ENCODE measurements at regions not wholly inside any gene's neighbourhood (a gene's known extent, or its start where the extent isn't known, plus 50 kb on each side); places are given as distances from the start of the nearest gene placed in this dataset.
A peak's percentile ranks its signal among the peaks of the same experiment; 100 is the strongest.
"Not testable (repeated sequence)": the region's sequence is repeated elsewhere in the genome, so short reads cannot be mapped to it uniquely, and the experiment has no call there.

DNA sequence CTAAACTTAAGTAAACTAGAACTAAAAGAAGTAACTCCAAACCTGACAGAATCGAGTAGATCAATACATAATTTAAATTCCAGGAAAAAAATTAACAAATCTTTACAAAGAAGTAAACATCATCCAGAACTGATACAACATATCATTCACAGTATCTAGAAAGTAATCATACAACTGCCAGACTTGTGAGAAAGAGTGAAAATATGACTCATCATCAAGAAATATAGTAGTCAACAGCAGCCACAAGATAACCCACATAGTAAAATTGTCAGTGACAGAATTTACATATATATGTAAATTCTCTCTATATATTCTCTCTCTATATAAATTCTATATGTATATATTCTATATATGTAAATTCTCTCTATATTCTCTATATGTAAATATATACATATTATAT is 242.8 kb upstream of the RGS17 start:
- DNase-seq: no peak

DNA sequence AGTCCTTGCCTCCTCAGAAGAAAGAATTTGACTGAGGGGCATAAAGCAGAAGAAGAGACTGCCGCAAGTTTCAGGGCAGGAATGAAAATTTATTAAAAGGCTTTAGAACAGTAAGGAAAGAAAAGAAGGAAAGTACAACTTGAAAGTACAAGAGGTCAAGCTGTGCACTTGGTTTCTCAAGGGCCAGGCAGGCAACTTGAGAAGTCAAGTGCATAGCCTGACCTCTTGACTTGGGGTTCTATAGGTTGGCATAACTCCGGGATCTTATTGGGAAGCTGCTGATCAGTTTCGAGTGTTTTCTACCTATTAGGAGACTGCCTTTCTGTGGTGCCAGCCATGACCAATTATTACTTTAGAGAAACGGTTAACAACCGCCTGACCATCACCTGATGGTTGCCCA is 237.0 kb upstream of the RGS17 start:
- no peak for DNase-seq

DNA sequence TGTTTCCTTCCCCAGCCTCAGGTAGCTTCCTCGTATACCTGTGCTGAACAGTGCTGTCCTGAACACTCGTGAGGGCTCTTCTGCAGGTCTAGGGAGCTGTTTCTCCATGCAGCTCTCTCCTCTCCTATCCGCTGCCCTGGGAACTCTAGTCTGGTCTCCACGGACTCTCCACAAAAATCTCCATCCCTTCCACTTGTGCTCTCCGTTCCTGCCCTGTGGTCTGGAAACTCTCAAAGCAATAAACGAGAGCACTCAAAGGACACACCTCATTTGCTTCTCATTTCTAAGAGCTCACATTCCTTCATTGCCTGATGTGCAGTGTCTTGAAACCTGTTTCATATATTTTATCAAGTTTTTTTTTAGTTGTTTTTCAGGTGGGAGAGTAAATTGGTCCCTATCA is 235.9 kb upstream of the RGS17 start:
- no peak for DNase-seq

DNA sequence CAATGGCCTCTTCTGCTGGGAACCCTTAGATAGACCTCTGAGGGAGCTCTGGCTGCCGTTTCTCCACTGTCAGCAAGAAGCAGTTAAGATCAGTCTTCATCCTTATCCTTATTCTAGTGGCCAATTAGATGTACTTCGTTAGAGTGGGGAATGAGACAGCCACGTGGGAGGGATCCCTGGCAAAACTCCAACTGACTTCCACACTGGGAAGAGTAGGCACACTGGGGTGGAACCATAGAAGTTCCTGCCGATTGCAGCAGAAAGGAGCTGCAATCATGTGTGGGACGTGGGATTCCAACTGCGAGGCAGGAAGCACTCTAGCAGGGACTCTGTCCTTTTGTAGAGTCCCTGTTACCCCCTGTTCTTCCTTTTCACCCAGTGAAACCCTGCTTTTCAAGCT is 226.3 kb upstream of the RGS17 start:
- DNase-seq: no peak

DNA sequence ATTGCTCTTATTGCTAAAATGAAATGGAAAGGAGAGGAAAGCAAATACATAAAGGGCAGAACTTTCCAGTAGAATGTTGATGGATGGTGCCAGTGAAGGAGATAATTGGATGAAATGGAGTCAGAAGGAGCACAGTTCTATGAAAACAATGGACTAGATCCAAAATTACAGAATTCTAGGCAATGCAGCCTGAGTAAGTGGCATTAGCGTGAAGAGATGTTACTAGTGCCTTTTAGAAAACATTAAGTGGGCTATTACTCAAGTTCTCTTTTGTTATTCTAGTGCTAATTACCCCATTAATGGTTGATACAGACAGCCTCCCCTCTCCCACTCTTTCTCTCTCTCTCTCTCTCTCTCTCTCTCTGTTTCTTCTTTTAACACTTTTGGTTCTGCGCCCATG is 209.5 kb upstream of the RGS17 start:
- DNase-seq: no peak

DNA sequence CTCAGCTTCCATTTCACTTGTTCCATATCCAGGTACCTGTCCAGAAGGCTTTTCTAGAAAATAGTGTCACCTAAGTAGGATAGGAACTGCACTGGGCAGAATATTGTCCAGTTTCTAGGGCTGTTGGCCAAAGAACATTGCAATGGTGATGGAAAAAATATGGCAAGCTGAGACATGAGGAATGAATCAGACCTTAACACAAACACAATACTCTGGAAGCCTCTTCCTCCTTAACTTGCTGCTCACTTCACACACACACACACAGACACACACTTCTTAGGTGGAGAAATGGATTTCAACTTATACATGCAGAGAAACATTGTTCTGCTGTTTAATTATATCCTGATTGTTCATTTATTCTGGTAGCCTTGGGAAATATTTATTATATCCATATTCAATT is 203.0 kb upstream of the RGS17 start:
- no peak for DNase-seq

DNA sequence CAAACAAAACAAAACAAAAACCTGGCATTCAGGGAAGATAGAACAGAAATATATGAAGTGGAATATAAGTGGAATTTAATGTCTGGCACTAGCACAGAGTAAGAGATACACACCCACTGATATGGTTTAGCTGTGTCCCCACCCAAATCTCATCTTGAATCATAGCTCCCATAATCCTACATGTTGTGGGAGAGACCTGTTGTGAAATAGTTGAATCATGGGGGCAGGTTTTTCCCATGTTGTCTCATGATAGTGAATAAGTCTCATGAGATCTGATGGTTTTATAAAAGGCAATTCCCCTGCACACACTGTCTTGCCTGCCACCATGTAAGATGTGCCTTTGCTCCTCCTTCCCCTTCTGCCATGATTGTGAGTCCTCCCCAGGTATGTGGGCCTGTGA is 200.1 kb upstream of the RGS17 start:
- not testable (repeated sequence) for DNase-seq

DNA sequence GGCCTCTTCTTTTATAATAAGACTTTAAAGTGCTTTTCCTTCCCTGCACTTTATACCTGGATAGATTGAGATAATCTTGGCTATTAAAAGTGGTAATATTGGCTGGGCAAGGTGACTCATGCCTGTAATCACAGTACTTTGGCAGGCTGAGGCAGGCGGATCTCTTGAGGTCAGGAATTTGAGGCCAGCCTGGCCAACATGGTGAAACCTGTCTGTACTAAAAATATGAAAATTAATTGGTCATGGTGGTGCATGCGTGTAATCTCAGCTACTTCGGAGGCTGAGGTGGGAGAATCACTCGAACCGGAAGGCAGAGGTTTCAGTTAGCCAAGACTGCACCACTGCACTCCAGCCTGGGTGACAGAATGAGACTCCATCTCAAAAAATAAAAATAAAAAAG is 197.1 kb upstream of the RGS17 start:
- DNase-seq: no peak

DNA sequence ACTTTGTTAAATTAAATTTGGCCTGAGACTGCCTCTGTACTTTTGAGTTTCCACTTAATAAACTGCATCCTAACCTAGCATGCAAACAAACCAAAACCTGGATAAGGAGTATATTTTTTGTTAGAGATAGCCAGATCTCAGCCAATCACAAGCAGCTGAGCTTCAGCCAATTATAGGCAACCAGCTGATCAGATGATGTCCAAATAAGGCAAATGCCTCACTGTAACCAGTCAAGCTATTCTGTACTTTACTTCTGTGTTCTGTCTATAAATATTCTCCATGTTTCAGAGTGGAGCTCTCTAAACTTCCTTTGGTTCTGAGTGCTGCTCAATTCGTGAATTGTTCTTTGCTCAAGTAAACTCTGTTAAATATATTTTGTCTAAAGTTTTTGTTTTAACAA is 194.6 kb upstream of the RGS17 start:
- no peak for DNase-seq

DNA sequence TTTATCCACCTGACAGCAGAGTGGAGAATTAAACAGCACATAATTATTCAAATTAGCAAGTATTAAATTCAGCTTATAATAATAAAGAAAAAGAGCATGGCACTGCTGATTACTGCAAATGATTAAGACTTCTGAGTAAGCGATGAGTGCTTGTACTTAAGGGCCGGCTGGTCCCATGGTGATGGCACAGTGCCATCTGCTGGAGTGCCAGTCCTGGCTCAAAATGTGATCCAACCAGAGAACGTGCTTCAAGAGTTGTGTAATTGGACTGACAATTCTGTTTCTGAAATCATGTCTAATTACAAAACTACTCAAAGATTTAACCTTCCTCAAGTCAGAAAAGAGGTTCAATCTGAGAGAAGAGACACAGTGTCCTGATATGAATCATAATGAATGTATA is 181.6 kb upstream of the RGS17 start:
- peak; percentile 50 for DNase-seq

DNA sequence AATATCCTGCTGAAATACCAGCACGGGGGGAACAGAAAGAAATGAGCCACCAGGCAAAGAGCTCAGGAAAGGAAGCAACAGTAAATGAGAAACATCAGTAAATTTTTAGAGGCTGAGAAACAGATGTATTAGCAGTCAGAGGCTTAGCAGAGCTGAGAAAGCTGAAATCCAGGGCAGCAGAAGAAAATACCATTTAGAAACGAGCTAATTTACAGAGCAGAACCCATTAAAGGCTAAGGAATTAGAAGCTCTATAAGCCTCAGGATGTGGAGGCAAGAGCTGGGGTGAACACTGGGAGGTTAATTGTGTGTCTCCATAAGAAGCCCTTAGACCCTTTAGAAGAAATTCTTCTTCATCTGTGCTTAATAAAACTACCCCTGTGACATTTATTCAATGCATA is 178.6 kb upstream of the RGS17 start:
- DNase-seq: no peak

DNA sequence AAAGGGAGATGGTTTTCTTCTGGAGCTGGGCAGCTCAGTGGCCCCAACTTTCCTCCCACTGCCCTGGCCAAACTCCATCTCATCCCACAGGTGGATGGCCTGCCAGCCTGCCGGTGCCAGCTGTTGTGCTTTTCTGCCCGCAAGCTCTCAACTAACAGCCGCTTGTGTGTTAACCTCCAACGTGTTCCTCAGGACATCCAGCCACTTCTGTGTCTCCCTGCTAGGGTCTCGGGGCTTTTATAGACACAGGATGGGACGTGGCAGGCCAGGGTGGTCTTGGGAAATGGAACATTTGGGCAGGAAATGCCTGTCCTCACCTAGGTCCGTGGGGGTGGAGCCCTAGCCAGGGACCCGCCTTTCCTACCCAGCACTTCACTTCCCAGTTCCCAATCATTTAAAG is 171.1 kb upstream of the RGS17 start:
- no peak for DNase-seq

DNA sequence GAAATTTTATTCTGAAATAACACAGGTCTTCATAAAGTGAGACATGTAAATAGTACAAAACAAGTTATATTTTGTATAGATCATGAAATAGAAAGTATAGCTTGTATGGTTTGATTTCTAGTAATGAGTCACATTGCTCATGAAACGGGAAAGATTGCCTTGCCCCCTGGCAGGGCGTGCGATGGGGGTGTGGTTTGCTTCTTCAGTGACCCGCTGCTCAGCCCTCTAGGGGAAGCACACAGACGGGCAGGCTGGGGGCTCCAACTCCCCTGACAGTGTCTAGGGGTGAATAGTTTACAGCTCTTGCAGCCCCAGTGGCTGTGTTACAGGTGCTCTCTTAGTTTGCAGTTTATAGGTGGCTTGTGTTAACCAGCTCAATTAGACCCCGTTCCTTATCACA is 170.5 kb upstream of the RGS17 start:
- DNase-seq: peak; percentile 15

DNA sequence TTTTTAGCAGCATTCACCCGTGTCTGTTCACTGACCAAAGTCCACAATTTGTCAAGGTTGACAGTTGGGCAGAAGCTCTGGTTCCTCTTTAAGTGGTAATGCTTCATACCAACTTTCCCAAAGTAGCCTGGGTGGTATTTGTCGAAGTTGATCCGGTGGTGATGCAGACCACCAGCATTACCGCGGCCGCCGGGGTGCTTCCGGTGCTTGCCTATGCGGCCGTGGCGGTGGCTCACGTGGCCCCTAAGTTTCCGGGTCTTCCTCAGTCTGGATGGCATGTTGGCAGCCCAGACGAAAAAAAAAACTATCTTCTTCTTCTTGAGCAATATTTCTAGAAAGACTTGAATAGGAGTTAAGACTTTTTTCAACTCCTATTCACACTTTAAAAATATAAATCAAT is 151.4 kb upstream of the RGS17 start:
- DNase-seq: not testable (repeated sequence)

DNA sequence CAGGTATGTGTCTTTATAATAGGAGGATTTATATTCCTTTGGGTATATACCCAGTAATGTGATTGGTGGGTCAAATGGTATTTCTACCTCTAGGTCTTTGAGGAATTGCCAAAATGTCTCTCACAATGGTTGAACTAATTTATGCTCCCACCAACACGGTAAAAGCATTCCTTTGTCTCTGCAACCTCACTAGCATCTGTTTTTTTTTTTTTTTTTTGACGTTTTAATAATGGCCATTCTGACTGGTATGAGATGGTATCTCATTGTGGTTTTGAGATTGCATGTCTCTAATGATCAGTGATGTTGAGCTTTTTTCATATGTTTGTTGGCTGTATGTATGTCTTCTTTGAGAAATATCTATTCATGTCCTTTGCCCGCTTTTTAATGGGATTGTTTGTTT is 144.9 kb upstream of the RGS17 start:
- no peak for DNase-seq

DNA sequence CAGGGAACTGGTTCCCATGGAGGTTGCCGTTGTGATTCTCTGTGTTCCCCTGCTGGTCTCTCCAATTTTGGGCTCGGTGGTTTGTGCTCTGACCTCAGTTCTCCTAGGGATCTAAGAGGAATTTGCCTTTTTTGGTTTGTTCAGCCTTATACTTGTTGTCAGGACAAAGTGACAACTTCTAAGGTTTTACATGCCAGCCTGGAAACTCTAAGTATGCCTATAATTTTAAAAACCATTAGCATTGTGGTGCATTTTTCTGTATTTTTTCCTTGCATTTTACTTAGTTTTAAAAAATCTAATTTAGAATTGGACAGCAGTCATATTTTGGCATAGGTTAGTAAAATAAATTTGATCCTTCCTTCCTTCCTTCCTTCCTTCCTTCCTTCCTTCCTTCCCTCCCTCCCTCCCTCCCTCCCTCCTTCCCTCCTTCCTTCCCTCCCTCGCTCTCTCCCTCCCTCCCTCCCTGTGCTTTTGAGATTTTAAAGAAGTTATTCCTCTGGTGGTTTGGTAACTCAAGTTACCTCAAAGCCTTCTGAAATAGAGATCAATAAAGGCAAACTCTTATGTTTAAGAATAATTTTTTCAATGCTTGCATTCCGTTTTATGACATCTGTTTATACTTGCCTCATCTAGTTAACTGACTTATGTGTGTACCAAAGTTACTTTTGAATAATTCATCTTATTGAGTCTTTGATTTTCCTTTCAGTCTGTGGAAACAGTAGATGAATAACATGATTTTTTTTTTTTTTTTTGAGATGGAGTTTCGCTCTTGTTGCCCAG is 141.3 kb upstream of the RGS17 start:
- DNase-seq: no peak

DNA sequence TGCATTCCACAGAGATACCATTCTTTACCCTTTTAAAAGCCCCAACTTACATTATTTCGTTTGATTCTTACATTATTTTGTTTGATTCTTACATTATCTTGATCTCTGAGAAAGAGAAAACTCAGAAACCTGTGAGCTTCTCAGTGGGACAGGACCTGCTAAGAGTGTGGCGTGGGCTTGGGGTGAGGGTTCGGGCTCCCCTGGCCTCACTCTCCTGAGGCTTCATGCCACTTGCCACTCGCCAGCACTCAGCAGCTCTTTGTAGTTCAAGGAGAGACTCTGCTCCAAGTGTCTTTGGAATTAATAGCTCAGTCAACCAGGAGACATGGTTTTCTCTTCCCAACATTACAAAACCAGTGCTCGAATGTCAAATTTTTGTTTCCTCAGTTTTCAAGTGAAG is 132.4 kb upstream of the RGS17 start:
- no peak for DNase-seq

DNA sequence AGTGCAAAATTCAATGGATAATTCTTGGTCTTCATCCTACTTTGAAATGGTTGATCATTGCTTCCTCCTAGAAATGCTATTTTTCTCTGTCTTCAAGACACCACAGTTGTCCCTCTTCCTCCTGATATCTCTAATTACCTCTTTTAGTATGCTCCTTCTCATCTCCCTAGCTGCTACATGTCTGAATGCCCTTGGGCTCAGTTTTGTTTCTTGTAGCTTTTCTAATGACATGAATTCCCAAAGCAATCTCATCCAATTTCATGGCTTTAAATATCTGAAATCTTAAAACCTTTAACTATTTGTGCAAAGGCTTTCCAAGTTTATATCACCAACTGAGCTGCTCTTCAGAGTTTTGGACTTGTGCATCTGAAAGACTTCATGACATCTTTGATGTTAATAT is 120.2 kb upstream of the RGS17 start:
- DNase-seq: no peak

DNA sequence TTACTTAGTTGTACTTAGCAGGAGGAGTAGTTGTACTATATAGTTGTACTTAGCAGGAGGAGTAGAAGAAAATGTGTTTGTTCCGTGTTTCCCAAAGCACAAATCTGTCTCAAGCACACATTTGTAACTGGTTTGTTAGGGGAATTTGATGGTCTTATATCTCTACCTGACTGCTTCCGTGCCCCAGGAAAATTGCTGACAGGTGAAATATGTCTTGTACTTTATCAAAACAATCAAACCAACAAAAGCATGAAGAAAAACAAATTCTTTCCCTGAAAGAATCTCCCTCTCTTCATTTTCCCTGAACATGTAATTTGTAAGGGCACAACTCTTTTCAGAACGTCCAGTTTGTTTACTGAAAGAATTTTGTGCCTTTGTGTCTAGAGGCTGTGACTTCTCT is 106.6 kb upstream of the RGS17 start:
- DNase-seq: no peak

DNA sequence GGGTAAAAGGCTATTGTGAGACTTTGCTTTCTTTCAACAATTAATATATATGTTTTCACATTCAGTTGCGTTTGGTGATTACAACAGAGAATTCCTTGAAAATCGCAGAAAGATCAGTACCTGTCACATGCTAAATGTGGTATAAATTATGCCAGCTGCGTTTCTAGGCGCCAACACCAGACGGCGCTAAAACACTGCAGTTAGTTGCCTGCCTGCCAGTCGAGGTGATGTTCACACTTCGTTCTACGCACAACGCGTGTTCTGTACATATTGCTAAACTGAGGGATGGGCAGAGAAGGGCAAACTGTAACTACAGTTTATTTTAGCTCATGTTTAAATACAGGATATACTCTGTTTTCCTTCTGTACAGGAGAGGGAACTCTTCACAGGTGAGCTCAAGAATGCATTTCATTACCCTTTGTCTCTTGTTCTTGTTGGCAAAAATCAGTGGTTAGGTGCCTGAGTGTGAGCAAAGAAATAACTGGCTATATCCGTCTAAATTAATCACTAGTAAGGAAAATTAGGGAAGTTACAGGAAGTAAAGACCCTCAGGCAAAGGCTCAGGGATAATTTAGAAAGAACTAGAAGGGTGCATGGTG is 100.1 kb upstream of the RGS17 start:
- peak; percentile 56 for DNase-seq

DNA sequence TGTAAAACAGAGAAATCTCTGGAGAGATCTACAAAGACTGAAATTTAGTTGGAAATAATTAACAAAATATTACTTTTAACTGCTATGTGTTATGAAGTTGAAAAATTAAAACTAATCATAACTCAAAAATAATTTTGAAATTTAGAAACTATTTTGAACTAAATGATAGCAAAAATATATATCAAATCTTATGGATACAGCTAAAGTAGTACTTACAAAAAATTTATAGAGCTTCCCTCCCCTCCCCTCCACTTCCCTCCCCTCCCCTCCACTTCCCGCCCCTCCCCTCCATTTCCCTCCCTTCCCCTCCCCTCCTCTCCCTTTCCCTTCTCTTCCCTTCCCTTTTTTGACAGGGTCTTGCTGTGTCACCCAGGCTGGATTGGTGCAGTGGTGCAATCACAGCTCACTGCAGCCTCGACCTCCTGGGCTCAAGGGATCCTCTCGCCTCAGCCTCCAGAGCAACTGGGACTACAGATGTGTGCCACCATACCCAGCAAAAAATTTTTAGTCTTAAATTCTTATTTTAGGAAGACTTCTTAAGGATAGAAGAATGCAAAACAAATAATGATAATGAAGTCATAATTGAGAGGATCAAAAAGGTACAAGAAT is 87.2 kb upstream of the RGS17 start:
- no peak for DNase-seq

DNA sequence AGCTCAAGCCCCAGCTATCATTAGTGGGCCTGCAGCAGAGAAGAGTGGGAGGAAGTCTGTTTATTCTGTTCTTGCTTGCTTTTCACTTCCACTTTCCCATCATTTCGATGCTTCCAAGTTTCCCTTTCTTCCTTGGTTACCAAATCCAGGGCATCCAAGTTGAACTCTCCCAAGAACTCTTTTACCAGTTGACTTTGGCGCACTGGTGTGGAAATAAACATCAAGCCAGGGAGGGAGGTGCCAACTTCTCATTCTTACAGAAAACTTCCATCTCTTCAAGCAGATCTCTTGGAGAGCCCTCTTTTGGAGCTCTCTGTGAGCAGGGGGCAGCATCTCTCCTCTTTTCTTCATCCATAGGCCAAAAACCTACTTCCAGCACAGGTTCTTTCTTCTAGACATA is 85.7 kb upstream of the RGS17 start:
- DNase-seq: no peak

DNA sequence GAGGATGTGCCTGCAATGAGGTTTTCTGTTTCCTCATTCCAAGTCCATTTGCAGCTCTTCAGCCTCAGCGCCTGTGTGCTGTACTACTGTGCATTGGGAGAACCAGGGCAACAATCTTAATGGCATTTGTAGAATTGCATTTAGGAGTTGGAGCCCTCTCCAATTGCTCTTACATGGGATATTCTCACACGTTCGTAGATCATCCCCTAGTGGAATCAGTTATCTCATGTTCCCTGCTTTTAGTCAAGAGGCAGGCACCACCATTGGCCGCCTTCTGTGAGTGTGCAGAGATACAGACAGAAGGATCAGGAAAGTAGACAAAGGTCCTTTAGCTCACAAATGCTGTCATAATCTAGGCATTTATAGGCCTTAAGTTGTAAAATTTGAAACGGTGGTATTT is 84.2 kb upstream of the RGS17 start:
- no peak for DNase-seq

DNA sequence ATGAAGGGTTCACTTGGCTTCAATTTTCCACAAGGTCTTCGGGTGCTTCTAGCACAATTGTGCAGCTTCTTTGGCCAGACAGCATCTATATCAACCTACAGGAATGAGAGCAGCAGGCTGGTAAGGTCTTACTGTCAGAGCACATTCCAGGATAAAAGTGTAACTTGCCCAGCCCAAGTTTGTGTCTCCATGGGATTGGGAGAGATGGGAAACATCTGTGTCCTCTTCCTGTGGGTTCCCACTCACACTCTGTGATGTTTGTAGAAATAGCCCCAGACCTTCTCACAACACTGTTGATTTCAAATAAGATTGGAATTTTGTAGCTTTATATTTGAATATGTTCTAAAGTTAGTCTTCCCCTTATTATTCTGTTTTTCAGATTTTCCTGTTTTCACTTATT is 83.4 kb upstream of the RGS17 start:
- no peak for DNase-seq

DNA sequence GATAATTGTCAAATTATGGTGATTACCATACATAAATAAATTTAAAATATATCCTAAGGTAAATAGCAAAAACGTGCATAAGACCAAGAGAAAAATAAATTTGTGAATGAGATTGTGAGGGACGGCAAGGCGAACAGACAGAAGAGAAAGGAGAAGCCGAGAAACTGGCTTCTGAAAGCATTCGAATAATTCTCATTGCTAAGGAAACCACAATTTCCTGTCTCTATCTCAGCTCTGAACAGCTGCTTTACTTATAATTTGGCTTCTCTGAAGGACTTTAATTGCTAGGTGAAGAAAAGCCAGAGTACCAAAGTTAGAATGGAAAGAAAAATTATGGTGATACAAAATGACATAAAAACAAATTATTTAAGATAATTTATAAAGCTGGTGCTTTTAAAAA is 79.0 kb upstream of the RGS17 start:
- DNase-seq: peak; percentile 2
